SK-N-SH treated with all-trans-retinoic acid at 6 μM for 48 hours (cell line): ENCODE measurements at regions not wholly inside any gene's neighbourhood (a gene's known extent, or its start where the extent isn't known, plus 50 kb on each side); places are given as distances from the start of the nearest gene placed in this dataset.

ENCODE experiments used
- ATAC-seq: fragments of 200-7000 bp; cut with Tn5 transposase; 3 replicates; pipeline ENCODE4 v1.9.1; 2020; ENCODE audit warnings: mild to moderate bottlenecking, moderate library complexity
- ARNTL ChIP-seq: fragments of 450-650 bp; formaldehyde crosslinking; IDR thresholded peaks from 2 replicates; pipeline ENCODE4 v1.5.0; 2020; ENCODE audit warnings: low read depth, mild to moderate bottlenecking, moderate library complexity, borderline replicate concordance
- BACH2 ChIP-seq: fragments of 250-450 bp; sonication (Bioruptor Pico); IDR thresholded peaks from 2 replicates; pipeline ENCODE4 v1.9.0; 2021; ENCODE audit warnings: mild to moderate bottlenecking, borderline replicate concordance
- CSDC2 ChIP-seq: fragments of 250-450 bp; sonication (Bioruptor Pico); IDR thresholded peaks from 2 replicates; pipeline ENCODE4 v1.5.0; 2020; ENCODE audit warnings: mild to moderate bottlenecking, moderate library complexity
- ESRRG ChIP-seq: fragments of 250-450 bp; sonication (Bioruptor Pico); IDR thresholded peaks from 2 replicates; pipeline ENCODE4 v1.6.1; 2021; ENCODE audit warnings: mild to moderate bottlenecking
- GLIS3 ChIP-seq: fragments of 250-450 bp; sonication (Bioruptor Pico); IDR thresholded peaks from 2 replicates; pipeline ENCODE4 v1.5.0; 2020; ENCODE audit warnings: mild to moderate bottlenecking, moderate library complexity
- ISL1 ChIP-seq: fragments of 250-450 bp; sonication (Bioruptor Pico); IDR thresholded peaks from 2 replicates; pipeline ENCODE4 v2.1.2; 2022; ENCODE audit warnings: mild to moderate bottlenecking, moderate library complexity
- OSR1 ChIP-seq: fragments of 250-450 bp; sonication (Bioruptor Pico); IDR thresholded peaks from 2 replicates; pipeline ENCODE4 v1.8.0; 2022; ENCODE audit warnings: moderate library complexity, mild to moderate bottlenecking, inconsistent platforms
- PPARA ChIP-seq: fragments of 250-450 bp; sonication (Bioruptor Pico); IDR thresholded peaks from 2 replicates; pipeline ENCODE4 v1.5.0; 2020; ENCODE audit warnings: mild to moderate bottlenecking, borderline replicate concordance
- RARB ChIP-seq: fragments of 250-450 bp; sonication (Bioruptor Pico); IDR thresholded peaks from 2 replicates; pipeline ENCODE4 v1.8.0; 2021; ENCODE audit warnings: mild to moderate bottlenecking, moderate library complexity
- SNAI2 ChIP-seq: fragments of 250-450 bp; sonication (Bioruptor Pico); IDR thresholded peaks from 2 replicates; pipeline ENCODE4 v1.5.0; 2020; ENCODE audit warnings: mild to moderate bottlenecking, moderate library complexity
- TCF4 ChIP-seq: fragments of 250-450 bp; sonication (Bioruptor Pico); IDR thresholded peaks from 2 replicates; pipeline ENCODE4 v1.8.0; 2021; ENCODE audit warnings: mild to moderate bottlenecking, moderate library complexity, borderline replicate concordance
- TOX ChIP-seq: fragments of 250-450 bp; sonication (Bioruptor Pico); IDR thresholded peaks from 2 replicates; pipeline ENCODE4 v1.8.0; 2021; ENCODE audit warnings: mild to moderate bottlenecking, moderate library complexity, borderline replicate concordance
- ZC3H10 ChIP-seq: fragments of 250-450 bp; sonication (Bioruptor Pico); IDR thresholded peaks from 2 replicates; pipeline ENCODE4 v1.5.1; 2021; ENCODE audit warnings: mild to moderate bottlenecking, moderate library complexity
- ZFP3 ChIP-seq: fragments of 250-450 bp; sonication (Bioruptor Pico); IDR thresholded peaks from 2 replicates; pipeline ENCODE4 v1.5.0; 2020; ENCODE audit warnings: mild to moderate bottlenecking, moderate library complexity
- ZFP30 ChIP-seq: fragments of 450-650 bp; formaldehyde crosslinking; IDR thresholded peaks from 2 replicates; pipeline ENCODE4 v1.5.0; 2022; ENCODE audit warnings: mild to moderate bottlenecking, moderate library complexity
- ZNF565 ChIP-seq: fragments of 450-650 bp; formaldehyde crosslinking; conservative IDR thresholded peaks from 2 replicates; pipeline ENCODE4 v1.5.0; 2020; ENCODE audit warnings: low read depth, mild to moderate bottlenecking, moderate library complexity
- ZNF70 ChIP-seq: fragments of 450-650 bp; formaldehyde crosslinking; IDR thresholded peaks from 2 replicates; pipeline ENCODE4 v1.5.0; 2020; ENCODE audit warnings: mild to moderate bottlenecking, moderate library complexity
- ZNF8 ChIP-seq: fragments of 450-650 bp; formaldehyde crosslinking; IDR thresholded peaks from 2 replicates; pipeline ENCODE4 v1.5.0; 2020; ENCODE audit warnings: mild to moderate bottlenecking, moderate library complexity
- TF ChIP-seq, protein P1 (sequence below): fragments of 250-450 bp; sonication (Bioruptor Pico); IDR thresholded peaks from 2 replicates; pipeline ENCODE4 v1.8.0; 2020; ENCODE audit warnings: mild to moderate bottlenecking, moderate library complexity, borderline replicate concordance
- TF ChIP-seq, protein P2 (sequence below): fragments of 250-450 bp; sonication (Bioruptor Pico); IDR thresholded peaks from 2 replicates; pipeline ENCODE4 v1.5.1; 2021; ENCODE audit warnings: mild to moderate bottlenecking, moderate library complexity
- TF ChIP-seq, protein P3 (sequence below): fragments of 250-450 bp; sonication (Bioruptor Pico); IDR thresholded peaks from 2 replicates; pipeline ENCODE4 v1.8.0; 2021; ENCODE audit warnings: low read depth, mild to moderate bottlenecking, moderate library complexity, borderline replicate concordance
- TF ChIP-seq, protein P4 (sequence below): fragments of 250-450 bp; sonication (Bioruptor Pico); IDR thresholded peaks from 2 replicates; pipeline ENCODE4 v1.5.0; 2020; ENCODE audit warnings: mild to moderate bottlenecking, moderate library complexity
- TF ChIP-seq, protein P5 (sequence below): fragments of 250-450 bp; sonication (Bioruptor Pico); IDR thresholded peaks from 2 replicates; pipeline ENCODE4 v1.5.1; 2020; ENCODE audit warnings: low read depth, mild to moderate bottlenecking, moderate library complexity

DNA sequence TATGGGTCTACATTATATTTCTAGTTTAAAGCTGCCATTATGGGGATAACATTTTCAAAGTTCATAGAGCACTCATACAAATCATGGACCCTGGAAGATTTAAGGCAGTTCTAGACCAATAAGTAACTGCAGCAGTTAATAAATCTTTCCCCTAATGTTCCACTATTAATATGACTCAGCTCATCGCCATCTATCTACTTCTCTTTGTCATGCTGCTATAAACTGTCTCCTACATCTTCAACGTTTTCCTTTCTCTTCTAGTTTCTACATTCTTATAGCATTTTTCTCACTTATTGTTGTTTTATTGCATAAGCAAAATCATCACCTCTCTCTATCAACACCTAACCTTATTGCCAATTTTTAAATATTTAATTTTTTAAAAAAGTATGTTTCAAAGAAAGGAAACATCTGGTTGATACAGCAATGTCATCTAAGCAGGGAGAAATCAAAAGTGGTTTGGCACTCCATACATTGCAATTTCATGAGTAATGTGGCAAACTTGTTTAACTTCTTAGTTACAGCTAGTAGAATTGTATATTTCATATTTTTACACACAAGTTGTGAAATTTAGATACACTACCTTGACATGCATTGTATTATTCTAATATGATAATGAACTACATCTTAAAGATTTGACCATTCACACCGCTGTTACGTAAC, 1500.4 kb upstream of the MIR17HG start (continued):
- TF ChIP-seq, protein P1, sequence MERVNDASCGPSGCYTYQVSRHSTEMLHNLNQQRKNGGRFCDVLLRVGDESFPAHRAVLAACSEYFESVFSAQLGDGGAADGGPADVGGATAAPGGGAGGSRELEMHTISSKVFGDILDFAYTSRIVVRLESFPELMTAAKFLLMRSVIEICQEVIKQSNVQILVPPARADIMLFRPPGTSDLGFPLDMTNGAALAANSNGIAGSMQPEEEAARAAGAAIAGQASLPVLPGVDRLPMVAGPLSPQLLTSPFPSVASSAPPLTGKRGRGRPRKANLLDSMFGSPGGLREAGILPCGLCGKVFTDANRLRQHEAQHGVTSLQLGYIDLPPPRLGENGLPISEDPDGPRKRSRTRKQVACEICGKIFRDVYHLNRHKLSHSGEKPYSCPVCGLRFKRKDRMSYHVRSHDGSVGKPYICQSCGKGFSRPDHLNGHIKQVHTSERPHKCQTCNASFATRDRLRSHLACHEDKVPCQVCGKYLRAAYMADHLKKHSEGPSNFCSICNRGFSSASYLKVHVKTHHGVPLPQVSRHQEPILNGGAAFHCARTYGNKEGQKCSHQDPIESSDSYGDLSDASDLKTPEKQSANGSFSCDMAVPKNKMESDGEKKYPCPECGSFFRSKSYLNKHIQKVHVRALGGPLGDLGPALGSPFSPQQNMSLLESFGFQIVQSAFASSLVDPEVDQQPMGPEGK, result peak; percentile 75; the same call in 1 of the 2 replicates
- TF ChIP-seq, protein P2, sequence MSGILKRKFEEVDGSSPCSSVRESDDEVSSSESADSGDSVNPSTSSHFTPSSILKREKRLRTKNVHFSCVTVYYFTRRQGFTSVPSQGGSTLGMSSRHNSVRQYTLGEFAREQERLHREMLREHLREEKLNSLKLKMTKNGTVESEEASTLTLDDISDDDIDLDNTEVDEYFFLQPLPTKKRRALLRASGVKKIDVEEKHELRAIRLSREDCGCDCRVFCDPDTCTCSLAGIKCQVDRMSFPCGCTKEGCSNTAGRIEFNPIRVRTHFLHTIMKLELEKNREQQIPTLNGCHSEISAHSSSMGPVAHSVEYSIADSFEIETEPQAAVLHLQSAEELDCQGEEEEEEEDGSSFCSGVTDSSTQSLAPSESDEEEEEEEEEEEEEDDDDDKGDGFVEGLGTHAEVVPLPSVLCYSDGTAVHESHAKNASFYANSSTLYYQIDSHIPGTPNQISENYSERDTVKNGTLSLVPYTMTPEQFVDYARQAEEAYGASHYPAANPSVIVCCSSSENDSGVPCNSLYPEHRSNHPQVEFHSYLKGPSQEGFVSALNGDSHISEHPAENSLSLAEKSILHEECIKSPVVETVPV, result no peak
- TF ChIP-seq RARB (CRISPR knock-in tag) (no peak), SNAI2 (no peak), CSDC2 (CRISPR knock-in tag) (no peak), ZC3H10 (CRISPR knock-in tag) (0 out of 2 replicates have a peak, but pooled peaks have one; percentile 28), TCF4 (CRISPR knock-in tag) (no peak), ZFP3 (no peak), TOX (CRISPR knock-in tag) (peak; percentile 86; the same call in 1 of the 2 replicates), OSR1 (CRISPR knock-in tag) (no peak)
- TF ChIP-seq, protein P3, sequence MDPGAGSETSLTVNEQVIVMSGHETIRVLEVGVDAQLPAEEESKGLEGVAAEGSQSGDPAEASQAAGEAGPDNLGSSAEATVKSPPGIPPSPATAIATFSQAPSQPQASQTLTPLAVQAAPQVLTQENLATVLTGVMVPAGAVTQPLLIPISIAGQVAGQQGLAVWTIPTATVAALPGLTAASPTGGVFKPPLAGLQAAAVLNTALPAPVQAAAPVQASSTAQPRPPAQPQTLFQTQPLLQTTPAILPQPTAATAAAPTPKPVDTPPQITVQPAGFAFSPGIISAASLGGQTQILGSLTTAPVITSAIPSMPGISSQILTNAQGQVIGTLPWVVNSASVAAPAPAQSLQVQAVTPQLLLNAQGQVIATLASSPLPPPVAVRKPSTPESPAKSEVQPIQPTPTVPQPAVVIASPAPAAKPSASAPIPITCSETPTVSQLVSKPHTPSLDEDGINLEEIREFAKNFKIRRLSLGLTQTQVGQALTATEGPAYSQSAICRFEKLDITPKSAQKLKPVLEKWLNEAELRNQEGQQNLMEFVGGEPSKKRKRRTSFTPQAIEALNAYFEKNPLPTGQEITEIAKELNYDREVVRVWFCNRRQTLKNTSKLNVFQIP (CRISPR knock-in tag), result no peak
- TF ChIP-seq, all 23 proteins: peak for 4

DNA sequence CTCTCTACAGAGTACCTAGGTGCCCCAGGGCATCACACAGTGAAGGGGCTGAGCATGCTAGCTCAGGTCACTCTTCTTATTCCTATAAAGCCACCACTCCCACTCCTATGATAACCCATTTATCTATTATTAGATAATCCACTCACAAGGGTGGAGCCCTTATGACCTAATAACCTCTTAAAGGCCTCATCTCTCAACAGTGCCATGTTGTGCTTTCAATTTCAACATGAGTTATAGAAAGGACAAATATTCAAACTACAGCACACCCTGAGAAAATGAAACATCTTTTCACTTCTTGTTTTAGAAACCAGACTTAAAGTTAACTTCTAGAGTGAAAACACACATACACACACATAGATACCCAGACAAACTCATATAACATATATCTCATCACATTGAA, 1494.9 kb upstream of the MIR17HG start:
- ATAC-seq, result no peak
- TF ChIP-seq RARB (CRISPR knock-in tag), result no peak
- TF ChIP-seq ZFP3, result no peak
- TF ChIP-seq TOX (CRISPR knock-in tag), result no peak
- TF ChIP-seq ISL1 (CRISPR knock-in tag), result no peak
- no peak for TF ChIP-seq ZFP30
- no peak for TF ChIP-seq ZNF565 (CRISPR knock-in tag)
- no peak for TF ChIP-seq SNAI2
- no peak for TF ChIP-seq BACH2 (CRISPR knock-in tag)
- TF ChIP-seq PPARA, result no peak
- TF ChIP-seq TCF4 (CRISPR knock-in tag), result no peak
- TF ChIP-seq, protein P1, result no peak
- TF ChIP-seq GLIS3 (CRISPR knock-in tag), result no peak
- TF ChIP-seq, protein P3 (CRISPR knock-in tag), result no peak

DNA sequence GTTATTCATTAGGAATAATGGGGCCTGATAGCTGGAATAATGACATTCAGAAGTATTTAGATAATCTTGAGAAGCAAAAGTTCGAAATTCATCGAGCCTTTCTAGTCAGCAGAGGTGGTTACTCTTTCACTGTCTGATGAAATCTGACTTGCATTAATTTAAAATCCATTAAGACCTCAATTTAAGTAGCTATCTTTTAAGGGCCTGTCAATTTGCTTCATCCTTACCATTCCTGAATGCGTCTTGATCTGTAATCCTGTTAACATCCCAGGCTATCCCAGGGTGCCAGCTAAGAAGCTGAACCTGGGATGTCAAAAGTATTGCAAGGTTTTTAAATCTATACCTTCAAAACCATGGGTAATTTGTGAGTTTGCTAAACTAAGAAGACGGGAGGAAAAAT, 1491.0 kb upstream of the MIR17HG start:
- ATAC-seq, result no peak
- TF ChIP-seq, protein P4, sequence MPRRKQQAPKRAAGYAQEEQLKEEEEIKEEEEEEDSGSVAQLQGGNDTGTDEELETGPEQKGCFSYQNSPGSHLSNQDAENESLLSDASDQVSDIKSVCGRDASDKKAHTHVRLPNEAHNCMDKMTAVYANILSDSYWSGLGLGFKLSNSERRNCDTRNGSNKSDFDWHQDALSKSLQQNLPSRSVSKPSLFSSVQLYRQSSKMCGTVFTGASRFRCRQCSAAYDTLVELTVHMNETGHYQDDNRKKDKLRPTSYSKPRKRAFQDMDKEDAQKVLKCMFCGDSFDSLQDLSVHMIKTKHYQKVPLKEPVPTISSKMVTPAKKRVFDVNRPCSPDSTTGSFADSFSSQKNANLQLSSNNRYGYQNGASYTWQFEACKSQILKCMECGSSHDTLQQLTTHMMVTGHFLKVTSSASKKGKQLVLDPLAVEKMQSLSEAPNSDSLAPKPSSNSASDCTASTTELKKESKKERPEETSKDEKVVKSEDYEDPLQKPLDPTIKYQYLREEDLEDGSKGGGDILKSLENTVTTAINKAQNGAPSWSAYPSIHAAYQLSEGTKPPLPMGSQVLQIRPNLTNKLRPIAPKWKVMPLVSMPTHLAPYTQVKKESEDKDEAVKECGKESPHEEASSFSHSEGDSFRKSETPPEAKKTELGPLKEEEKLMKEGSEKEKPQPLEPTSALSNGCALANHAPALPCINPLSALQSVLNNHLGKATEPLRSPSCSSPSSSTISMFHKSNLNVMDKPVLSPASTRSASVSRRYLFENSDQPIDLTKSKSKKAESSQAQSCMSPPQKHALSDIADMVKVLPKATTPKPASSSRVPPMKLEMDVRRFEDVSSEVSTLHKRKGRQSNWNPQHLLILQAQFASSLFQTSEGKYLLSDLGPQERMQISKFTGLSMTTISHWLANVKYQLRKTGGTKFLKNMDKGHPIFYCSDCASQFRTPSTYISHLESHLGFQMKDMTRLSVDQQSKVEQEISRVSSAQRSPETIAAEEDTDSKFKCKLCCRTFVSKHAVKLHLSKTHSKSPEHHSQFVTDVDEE (CRISPR knock-in tag), result no peak
- no peak for TF ChIP-seq ESRRG (CRISPR knock-in tag)
- no peak for TF ChIP-seq PPARA
- no peak for TF ChIP-seq ZNF8 (CRISPR knock-in tag)
- no peak for TF ChIP-seq SNAI2
- no peak for TF ChIP-seq ARNTL (CRISPR knock-in tag)
- no peak for TF ChIP-seq OSR1 (CRISPR knock-in tag)
- TF ChIP-seq ZNF70 (CRISPR knock-in tag), result no peak
- no peak for TF ChIP-seq TCF4 (CRISPR knock-in tag)
- TF ChIP-seq BACH2 (CRISPR knock-in tag), result no peak
- TF ChIP-seq, protein P5, sequence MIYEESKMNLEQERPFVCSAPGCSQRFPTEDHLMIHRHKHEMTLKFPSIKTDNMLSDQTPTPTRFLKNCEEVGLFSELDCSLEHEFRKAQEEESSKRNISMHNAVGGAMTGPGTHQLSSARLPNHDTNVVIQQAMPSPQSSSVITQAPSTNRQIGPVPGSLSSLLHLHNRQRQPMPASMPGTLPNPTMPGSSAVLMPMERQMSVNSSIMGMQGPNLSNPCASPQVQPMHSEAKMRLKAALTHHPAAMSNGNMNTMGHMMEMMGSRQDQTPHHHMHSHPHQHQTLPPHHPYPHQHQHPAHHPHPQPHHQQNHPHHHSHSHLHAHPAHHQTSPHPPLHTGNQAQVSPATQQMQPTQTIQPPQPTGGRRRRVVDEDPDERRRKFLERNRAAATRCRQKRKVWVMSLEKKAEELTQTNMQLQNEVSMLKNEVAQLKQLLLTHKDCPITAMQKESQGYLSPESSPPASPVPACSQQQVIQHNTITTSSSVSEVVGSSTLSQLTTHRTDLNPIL, result no peak
- TF ChIP-seq, protein P3 (CRISPR knock-in tag), result no peak
- no peak for TF ChIP-seq GLIS3 (CRISPR knock-in tag)
- TF ChIP-seq ISL1 (CRISPR knock-in tag), result peak; percentile 94
